HEK293 (cell line): ENCODE measurements at regions not wholly inside any gene's neighbourhood (a gene's known extent, or its start where the extent isn't known, plus 50 kb on each side); places are given as distances from the start of the nearest gene placed in this dataset.

Experiments used
- CTCF ChIA-PET: fragments of 350-600 bp; formaldehyde crosslinking; extraction: SDS; loops from one replicate; lab custom pipeline; 2021; ENCODE audit warnings: antibody characterized with exemption; lab: Yijun Ruan, JAX
- POLR2A ChIA-PET: fragments of 300-600 bp; formaldehyde crosslinking; extraction: SDS; loops from one replicate; lab custom pipeline; 2020; ENCODE audit warnings: antibody characterized with exemption, inconsistent platforms; lab: Yijun Ruan, JAX
- H3K27ac ChIP-seq: fragments of 200-500 bp; sonication (Bioruptor generic); 2 replicates; pipeline ENCODE4 v1.5.1; 2014; ENCODE audit warnings: low read depth, low read length, control low read depth, inconsistent platforms; ENCODE audit errors: extremely low read depth
- H3K36me3 ChIP-seq, 2 experiments: fragments of 200-500 bp in 1 of 2; sonication (Bioruptor generic) in 1 of 2; 1 replicate in 1 of 2; 2 replicates in 1 of 2; pipeline ENCODE4 v1.5.1; 2014 to 2017; ENCODE audit warnings: inconsistent platforms in 2 of 2, low read length in 2 of 2; ENCODE audit not compliant: control insufficient read depth in 2 of 2, insufficient read depth in 1 of 2
- H3K4me1 ChIP-seq: fragments of 200-500 bp; sonication (Bioruptor generic); 2 replicates; pipeline ENCODE4 v1.5.1; 2014; ENCODE audit warnings: mild to moderate bottlenecking, low read length, inconsistent platforms; ENCODE audit not compliant: control insufficient read depth, insufficient read depth
- H3K4me3 ChIP-seq: 2 replicates; pipeline ENCODE4 v1.5.1; 2011; ENCODE audit warnings: low read depth, mild to moderate bottlenecking, control low read depth, low read length, moderate library complexity
- H3K9me3 ChIP-seq: fragments of 200-500 bp; sonication (Bioruptor generic); 2 replicates; pipeline ENCODE4 v1.5.1; 2014; ENCODE audit warnings: low read depth, low read length, inconsistent platforms; ENCODE audit not compliant: control insufficient read depth, insufficient read depth
- AEBP2 ChIP-seq: fragments of 450-650 bp; formaldehyde crosslinking; IDR thresholded peaks from 2 replicates; pipeline ENCODE4 v1.5.1; 2016; ENCODE audit warnings: missing biosample characterization, missing genetic modification characterization, borderline replicate concordance
- HOXA7 ChIP-seq: sonication (generic); formaldehyde crosslinking; IDR thresholded peaks from 2 replicates; pipeline ENCODE4 v1.8.1; 2022; ENCODE audit warnings: missing genetic modification reagents, borderline replicate concordance
- IKZF3 ChIP-seq: fragments of 450-650 bp; IDR thresholded peaks from 2 replicates; pipeline ENCODE4 v1.5.0; 2018; ENCODE audit warnings: missing biosample characterization, mild to moderate bottlenecking, missing genetic modification characterization, moderate library complexity
- INSM2 ChIP-seq: fragments of 450-650 bp; formaldehyde crosslinking; IDR thresholded peaks from 2 replicates; pipeline ENCODE4 v1.5.1; 2016; ENCODE audit warnings: missing biosample characterization, missing genetic modification characterization
- KLF17 ChIP-seq: fragments of 450-650 bp; formaldehyde crosslinking; IDR thresholded peaks from 2 replicates; pipeline ENCODE4 v1.5.1; 2016; ENCODE audit warnings: missing biosample characterization, missing genetic modification characterization
- MZF1 ChIP-seq: fragments of 450-650 bp; formaldehyde crosslinking; IDR thresholded peaks from 2 replicates; pipeline ENCODE4 v1.5.1; 2017; ENCODE audit warnings: missing biosample characterization, missing genetic modification characterization, borderline replicate concordance
- SP3 ChIP-seq: fragments of 450-650 bp; formaldehyde crosslinking; IDR thresholded peaks from 2 replicates; pipeline ENCODE4 v1.5.1; 2016; ENCODE audit warnings: missing biosample characterization, missing genetic modification characterization
- SP7 ChIP-seq: fragments of 450-650 bp; formaldehyde crosslinking; IDR thresholded peaks from 2 replicates; pipeline ENCODE4 v1.5.1; 2016; ENCODE audit warnings: missing biosample characterization, missing genetic modification characterization
- ZBTB26 ChIP-seq: fragments of 450-650 bp; formaldehyde crosslinking; optimal IDR thresholded peaks from 2 replicates; pipeline ENCODE3; 2016; ENCODE audit warnings: missing biosample characterization, mild to moderate bottlenecking, missing genetic modification characterization
- ZBTB48 ChIP-seq: fragments of 450-650 bp; formaldehyde crosslinking; IDR thresholded peaks from 2 replicates; pipeline ENCODE4 v1.5.1; 2016; ENCODE audit warnings: missing biosample characterization, missing genetic modification characterization
- ZEB2 ChIP-seq: fragments of 450-650 bp; formaldehyde crosslinking; IDR thresholded peaks from 2 replicates; pipeline ENCODE4 v1.5.1; 2016; ENCODE audit warnings: missing biosample characterization, missing genetic modification characterization
- ZFP69B ChIP-seq: fragments of 450-650 bp; formaldehyde crosslinking; IDR thresholded peaks from 2 replicates; pipeline ENCODE4 v1.5.1; 2016; ENCODE audit warnings: missing biosample characterization, missing genetic modification characterization
- ZNF112 ChIP-seq: fragments of 450-650 bp; formaldehyde crosslinking; IDR thresholded peaks from 2 replicates; pipeline ENCODE4 v1.5.0; 2017; ENCODE audit warnings: missing biosample characterization, missing genetic modification characterization
- ZNF138 ChIP-seq: fragments of 450-650 bp; formaldehyde crosslinking; IDR thresholded peaks from 2 replicates; pipeline ENCODE4 v1.5.1; 2016; ENCODE audit warnings: missing biosample characterization, missing genetic modification characterization, borderline replicate concordance
- ZNF184 ChIP-seq: fragments of 450-650 bp; IDR thresholded peaks from 2 replicates; pipeline ENCODE4 v1.5.1; 2018; ENCODE audit warnings: missing biosample characterization, mild to moderate bottlenecking, missing genetic modification characterization
- ZNF19 ChIP-seq: fragments of 450-650 bp; formaldehyde crosslinking; IDR thresholded peaks from 2 replicates; pipeline ENCODE4; 2016; ENCODE audit warnings: missing biosample characterization, missing genetic modification characterization, low read depth
- ZNF2 ChIP-seq: fragments of 450-650 bp; formaldehyde crosslinking; IDR thresholded peaks from 2 replicates; pipeline ENCODE4 v1.5.1; 2016; ENCODE audit warnings: missing biosample characterization, missing genetic modification characterization
- ZNF221 ChIP-seq: fragments of 450-650 bp; formaldehyde crosslinking; IDR thresholded peaks from 2 replicates; pipeline ENCODE4 v1.5.1; 2017; ENCODE audit warnings: missing biosample characterization, missing genetic modification characterization, borderline replicate concordance
- ZNF274 ChIP-seq, 2 experiments: fragments of 200-500 bp in 1 of 2; fragments of 450-650 bp in 1 of 2; sonication (Bioruptor generic) in 1 of 2; formaldehyde crosslinking in 1 of 2; IDR thresholded peaks; 2 replicates each; pipeline versions ENCODE4 v1.5.1 to v1.6.1; 2014 to 2016; ENCODE audit warnings: borderline replicate concordance in 1 of 2, inconsistent platforms in 1 of 2, low read length in 1 of 2, missing biosample characterization in 1 of 2, missing genetic modification characterization in 1 of 2
- ZNF391 ChIP-seq: fragments of 450-650 bp; formaldehyde crosslinking; IDR thresholded peaks from 2 replicates; pipeline ENCODE4 v1.5.1; 2016; ENCODE audit warnings: low read depth, missing biosample characterization, missing genetic modification characterization, borderline replicate concordance
- ZNF426 ChIP-seq: fragments of 450-650 bp; formaldehyde crosslinking; IDR thresholded peaks from 2 replicates; pipeline ENCODE4 v1.5.1; 2017; ENCODE audit warnings: missing biosample characterization, missing genetic modification characterization, mild to moderate bottlenecking, inconsistent platforms, moderate library complexity
- ZNF473 ChIP-seq: fragments of 450-650 bp; formaldehyde crosslinking; IDR thresholded peaks from 2 replicates; pipeline ENCODE4 v1.5.1; 2017; ENCODE audit warnings: missing biosample characterization, missing genetic modification characterization
- ZNF529 ChIP-seq: fragments of 450-650 bp; formaldehyde crosslinking; IDR thresholded peaks from 2 replicates; pipeline ENCODE4 v1.5.1; 2017; ENCODE audit warnings: missing genetic modification characterization, missing biosample characterization; ENCODE audit not compliant: insufficient replicate concordance
- ZNF530 ChIP-seq: fragments of 450-650 bp; formaldehyde crosslinking; IDR thresholded peaks from 2 replicates; pipeline ENCODE4 v1.5.1; 2016; ENCODE audit warnings: low read depth, missing biosample characterization, missing genetic modification characterization
- ZNF549 ChIP-seq: fragments of 450-650 bp; IDR thresholded peaks from 2 replicates; pipeline ENCODE4 v1.5.1; 2018; ENCODE audit warnings: missing biosample characterization, missing genetic modification characterization, mild to moderate bottlenecking, inconsistent platforms, moderate library complexity
- ZNF560 ChIP-seq: fragments of 450-650 bp; formaldehyde crosslinking; IDR thresholded peaks from 2 replicates; pipeline ENCODE4 v1.5.1; 2017; ENCODE audit warnings: missing biosample characterization, missing genetic modification characterization, borderline replicate concordance
- ZNF561 ChIP-seq: fragments of 450-650 bp; IDR thresholded peaks from 2 replicates; pipeline ENCODE4 v1.5.1; 2018; ENCODE audit warnings: missing biosample characterization, missing genetic modification characterization, borderline replicate concordance
- ZNF585B ChIP-seq: fragments of 450-650 bp; formaldehyde crosslinking; IDR thresholded peaks from 2 replicates; pipeline ENCODE4 v1.5.1; 2016; ENCODE audit warnings: missing biosample characterization, missing genetic modification characterization

GRCh38 chr2:183542606-183543005 is 418.4 kb downstream of the NUP35 start (continued):
- no peak for TF ChIP-seq INSM2 (tag by site-specific recombination)
- TF ChIP-seq, all 188 proteins: peak for 0

GRCh38 chr2:183543222-183543621 is 419.0 kb downstream of the NUP35 start:
- TF ChIP-seq ZNF138 (no peak), ZNF473 (tag by site-specific recombination) (no peak), ZNF561 (tag by site-specific recombination) (no peak), AEBP2 (tag by site-specific recombination) (no peak), ZEB2 (tag by site-specific recombination) (no peak), ZFP69B (tag by site-specific recombination) (no peak), SP3 (tag by site-specific recombination) (no peak), ZNF221 (tag by site-specific recombination) (no peak), ZNF549 (no peak), ZNF274 (IDR thresholded peaks at IDR 0.05; ENCODE audit: low read length) (no peak), ZNF274 (tag by site-specific recombination; IDR thresholded peaks at IDR 0.05; ENCODE audit: borderline replicate concordance) (no peak), ZBTB48 (tag by site-specific recombination) (no peak), ZNF560 (no peak), ZNF2 (tag by site-specific recombination) (no peak), HOXA7 (CRISPR knock-in tag) (no peak), ZNF184 (no peak), MZF1 (tag by site-specific recombination) (no peak), ZNF426 (tag by site-specific recombination) (no peak), ZNF112 (tag by site-specific recombination) (no peak), SP7 (tag by site-specific recombination) (no peak), ZNF19 (tag by site-specific recombination) (no peak)
- CTCF ChIA-PET: interaction anchor here (0.6 kb wide), 1 partner anchor 405 kb away, joined by 4 read pairs; no protein-coding TSS in a partner anchor
- H3K4me1 ChIP-seq: no peaks in the 10 kb centered on the region
- POLR2A ChIA-PET: no interaction called here
- no peaks in the 10 kb centered on the region for H3K36me3 ChIP-seq
- no peak overlapping the region for H3K27ac ChIP-seq
- no peak overlapping the region for H3K4me3 ChIP-seq
- no peaks in the 10 kb centered on the region for H3K9me3 ChIP-seq

GRCh38 chr2:183543731-183544130 is 419.5 kb downstream of the NUP35 start:
- TF ChIP-seq ZNF530 (tag by site-specific recombination): no peak
- no peak for TF ChIP-seq ZNF529 (tag by site-specific recombination)
- TF ChIP-seq IKZF3 (tag by site-specific recombination): no peak
- TF ChIP-seq ZBTB26 (tag by site-specific recombination): no peak
- no peak for TF ChIP-seq ZNF391 (tag by site-specific recombination)
- TF ChIP-seq KLF17 (tag by site-specific recombination): no peak
- TF ChIP-seq ZNF19 (tag by site-specific recombination): no peak
- no peak for TF ChIP-seq ZNF585B
- CTCF ChIA-PET: no interaction called here

More at GRCh38 chr2:183543731-183544130, 419.5 kb downstream of the NUP35 start:
- Histone ChIP-seq H3K36me3 (no peaks in the 10 kb centered on the region), H3K4me3 (no peak overlapping the region), H3K4me1 (no peaks in the 10 kb centered on the region), H3K27ac (no peak overlapping the region), H3K9me3 (no peaks in the 10 kb centered on the region)
- POLR2A ChIA-PET: no interaction called here
